ENCODE measurements at regions not wholly inside any gene's neighbourhood (a gene's known extent, or its start where the extent isn't known, plus 50 kb on each side); places are given as distances from the start of the nearest gene placed in this dataset.
"Not testable (repeated sequence)": the region's sequence is repeated elsewhere in the genome, so short reads cannot be mapped to it uniquely, and the experiment has no call there.

GRCh38 chr7:79540592-79540991, 87.1 kb upstream of the MAGI2 start:
- DNase-seq, result no peak

- DNase-seq, result no peak
Measured at GRCh38 chr7:79534128-79534527, 80.7 kb upstream of the MAGI2 start.

- no peak for DNase-seq
Measured at GRCh38 chr7:79531905-79532664, 78.6 kb upstream of the MAGI2 start.

- DNase-seq, result no peak
Measured at GRCh38 chr7:79531116-79531515, 77.6 kb upstream of the MAGI2 start.

- DNase-seq, result no peak
Measured at GRCh38 chr7:79529881-79530235, 76.4 kb upstream of the MAGI2 start.

- DNase-seq, result no peak
Measured at GRCh38 chr7:79529214-79529880, 75.9 kb upstream of the MAGI2 start.

- no peak for DNase-seq
Measured at GRCh38 chr7:79528421-79528820, 75.0 kb upstream of the MAGI2 start.

- DNase-seq, result no peak
Measured at GRCh38 chr7:79524048-79524447, 70.6 kb upstream of the MAGI2 start.

GRCh38 chr7:79523436-79523835, 70.0 kb upstream of the MAGI2 start:
- DNase-seq, result no peak

- no peak for DNase-seq
Measured at GRCh38 chr7:79520543-79520942, 67.1 kb upstream of the MAGI2 start.

- DNase-seq, result no peak
Measured at GRCh38 chr7:79515358-79515757, 61.9 kb upstream of the MAGI2 start.

GRCh38 chr7:79513261-79513660, 59.8 kb upstream of the MAGI2 start:
- no peak for DNase-seq

- DNase-seq, result no peak
Measured at GRCh38 chr7:79512261-79512660, 58.8 kb upstream of the MAGI2 start.

GRCh38 chr7:79511056-79511455, 57.6 kb upstream of the MAGI2 start:
- not testable (repeated sequence) for DNase-seq

- no peak for DNase-seq
Measured at GRCh38 chr7:79507131-79507530, 53.7 kb upstream of the MAGI2 start.

GRCh38 chr7:79506481-79506880, 53.0 kb upstream of the MAGI2 start:
- DNase-seq, result no peak

GRCh38 chr7:79504607-79505389, 51.3 kb upstream of the MAGI2 start:
- no peak for DNase-seq
